Fibroblast of the aortic adventitia (primary cell): ENCODE measurements at regions not wholly inside any gene's neighbourhood (a gene's known extent, or its start where the extent isn't known, plus 50 kb on each side); places are given as distances from the start of the nearest gene placed in this dataset.
"Not testable (repeated sequence)": the region's sequence is repeated elsewhere in the genome, so short reads cannot be mapped to it uniquely, and the experiment has no call there.

Experiments used
- DNase-seq: peaks from one replicate; pipeline ENCODE4 v3.0.0-alpha.2; 2010; ENCODE audit warnings: low read depth
- H3K4me3 ChIP-seq: 2 replicates; pipeline ENCODE4 v1.5.1; 2011; ENCODE audit warnings: low read depth, mild to moderate bottlenecking, control low read depth, low read length, moderate library complexity
- TF ChIP-seq, protein P1 (sequence below): IDR thresholded peaks from 2 replicates; pipeline ENCODE4 v1.5.1; 2011; ENCODE audit warnings: mild to moderate bottlenecking, low read length, control low read depth, inconsistent platforms; ENCODE audit not compliant: insufficient read depth

- TF ChIP-seq, protein P1, sequence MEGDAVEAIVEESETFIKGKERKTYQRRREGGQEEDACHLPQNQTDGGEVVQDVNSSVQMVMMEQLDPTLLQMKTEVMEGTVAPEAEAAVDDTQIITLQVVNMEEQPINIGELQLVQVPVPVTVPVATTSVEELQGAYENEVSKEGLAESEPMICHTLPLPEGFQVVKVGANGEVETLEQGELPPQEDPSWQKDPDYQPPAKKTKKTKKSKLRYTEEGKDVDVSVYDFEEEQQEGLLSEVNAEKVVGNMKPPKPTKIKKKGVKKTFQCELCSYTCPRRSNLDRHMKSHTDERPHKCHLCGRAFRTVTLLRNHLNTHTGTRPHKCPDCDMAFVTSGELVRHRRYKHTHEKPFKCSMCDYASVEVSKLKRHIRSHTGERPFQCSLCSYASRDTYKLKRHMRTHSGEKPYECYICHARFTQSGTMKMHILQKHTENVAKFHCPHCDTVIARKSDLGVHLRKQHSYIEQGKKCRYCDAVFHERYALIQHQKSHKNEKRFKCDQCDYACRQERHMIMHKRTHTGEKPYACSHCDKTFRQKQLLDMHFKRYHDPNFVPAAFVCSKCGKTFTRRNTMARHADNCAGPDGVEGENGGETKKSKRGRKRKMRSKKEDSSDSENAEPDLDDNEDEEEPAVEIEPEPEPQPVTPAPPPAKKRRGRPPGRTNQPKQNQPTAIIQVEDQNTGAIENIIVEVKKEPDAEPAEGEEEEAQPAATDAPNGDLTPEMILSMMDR = no peak
- DNase-seq = no peak
- H3K4me3 ChIP-seq = no peak overlapping the region
Observed at GRCh38 chr2:71922499-71923142, 225.0 kb downstream of the CYP26B1 start.

GRCh38 chr2:71922091-71922490 is 225.6 kb downstream of the CYP26B1 start:
- H3K4me3 ChIP-seq = no peak overlapping the region
- TF ChIP-seq, protein P1 = no peak
- DNase-seq = no peak

DNA sequence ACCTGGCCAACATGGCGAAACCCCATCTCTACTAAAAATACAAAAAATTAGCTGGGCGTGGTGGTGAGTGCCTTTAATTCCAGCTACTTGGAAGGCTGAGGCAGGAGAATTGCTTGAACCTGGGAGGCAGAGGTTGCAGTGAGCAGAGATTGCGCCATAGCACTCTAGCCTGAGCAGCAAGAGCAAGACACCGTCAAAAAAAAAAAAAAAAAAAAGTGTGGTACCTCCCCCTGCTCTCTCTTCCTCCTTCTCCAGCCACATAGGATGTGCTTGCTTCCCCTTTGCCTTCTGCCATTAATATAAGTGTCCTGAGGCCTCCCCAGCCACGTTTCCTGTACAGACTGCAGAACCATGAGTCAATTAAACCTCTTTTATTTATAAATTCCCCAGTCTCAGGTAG is 226.8 kb downstream of the CYP26B1 start:
- not testable (repeated sequence) for H3K4me3 ChIP-seq, DNase-seq

DNA sequence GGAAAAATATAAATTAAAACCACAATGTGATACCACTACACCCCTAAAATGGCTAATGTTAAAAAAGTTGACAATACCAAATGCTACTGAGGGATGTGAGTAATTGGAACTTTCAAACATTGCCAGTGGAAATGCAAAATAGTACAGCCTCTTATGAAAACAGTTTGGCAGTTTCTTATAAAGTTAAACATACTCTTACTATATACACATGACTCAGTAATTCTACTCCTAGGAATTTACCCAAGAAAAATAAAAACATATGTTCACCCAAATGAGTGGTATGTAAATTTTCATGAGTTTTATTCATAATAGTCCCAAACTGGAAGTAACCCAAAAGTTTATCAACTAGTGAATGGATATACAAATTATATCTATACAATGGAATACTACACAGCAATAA is 228.0 kb downstream of the CYP26B1 start:
- TF ChIP-seq, protein P1 = no peak
- DNase-seq = no peak
- no peak overlapping the region for H3K4me3 ChIP-seq

- no peak for DNase-seq
- TF ChIP-seq, protein P1 = no peak
- H3K4me3 ChIP-seq = no peak overlapping the region
Observed at GRCh38 chr2:71910277-71910676, 237.4 kb downstream of the CYP26B1 start.

DNA sequence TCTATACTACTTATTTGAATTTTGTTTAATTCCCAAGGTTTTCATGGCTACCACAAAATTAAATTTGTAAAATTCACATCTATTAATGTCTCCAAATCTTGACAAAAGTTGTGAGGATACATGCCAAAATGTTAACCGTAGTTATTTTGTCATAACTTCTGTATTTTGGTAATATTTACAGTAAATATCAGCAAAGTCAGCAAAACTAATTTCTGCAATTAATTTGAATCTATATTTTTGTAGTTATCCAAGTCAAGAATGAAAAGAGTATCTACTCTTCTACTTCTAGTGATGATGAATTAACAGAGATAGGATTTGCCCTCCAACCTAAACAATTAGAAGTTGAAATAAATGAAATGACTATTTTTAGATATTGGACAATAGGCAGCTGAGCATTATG is 238.9 kb downstream of the CYP26B1 start:
- no peak overlapping the region for H3K4me3 ChIP-seq
- no peak for DNase-seq
- TF ChIP-seq, protein P1 = no peak

GRCh38 chr2:71907503-71907902 is 240.2 kb downstream of the CYP26B1 start:
- DNase-seq = no peak
- TF ChIP-seq, protein P1 = no peak
- no peak overlapping the region for H3K4me3 ChIP-seq
